Thyroid gland (tissue), 4 donors: ENCODE measurements at regions not wholly inside any gene's neighbourhood (a gene's known extent, or its start where the extent isn't known, plus 50 kb on each side); places are given as distances from the start of the nearest gene placed in this dataset.

Source experiments
- DNase-seq, 2 donors: peaks; one replicate each; pipeline ENCODE4 v3.0.0-alpha.2; 2019
- H3K27ac ChIP-seq, 3 donors: fragments of 200-600 bp; sonication (generic); 1 replicate in 2 of 3; 2 replicates in 1 of 3; pipeline ENCODE4 v1.5.1; 2016 to 2019; ENCODE audit warnings: mild to moderate bottlenecking in 1 of 3, moderate library complexity in 1 of 3
- H3K27me3 ChIP-seq: fragments of 200-600 bp; sonication (generic); one replicate; pipeline ENCODE4 v1.5.1; 2019
- H3K36me3 ChIP-seq, 2 donors: fragments of 200-600 bp; sonication (generic); one replicate each; pipeline ENCODE4 v1.5.1; 2016 to 2019
- H3K4me1 ChIP-seq, 2 donors: fragments of 200-600 bp; sonication (generic); one replicate each; pipeline ENCODE4 v1.5.1; 2017 to 2019
- H3K4me3 ChIP-seq, 3 donors: fragments of 200-600 bp; sonication (generic); replicated peaks in 1 of 3; 1 replicate in 2 of 3; 2 replicates in 1 of 3; pipeline ENCODE4 v1.5.1; 2016; ENCODE audit warnings: mild to moderate bottlenecking in 1 of 3
- H3K9me3 ChIP-seq: fragments of 200-600 bp; sonication (generic); one replicate; pipeline ENCODE4 v1.5.1; 2017
- CTCF ChIP-seq, 6 experiments: fragments of 200-600 bp in 3 of 6; fragments of 450-650 bp in 3 of 6; sonication (generic) in 3 of 6; IDR thresholded peaks; one replicate each; pipeline ENCODE4 v1.5.1; 2016 to 2019; ENCODE audit warnings: antibody characterized with exemption in 6 of 6, mild to moderate bottlenecking in 2 of 6, inconsistent platforms in 1 of 6, moderate library complexity in 1 of 6
- POLR2A ChIP-seq, 2 donors: fragments of 450-650 bp; IDR thresholded peaks; one replicate each; pipeline ENCODE4 v1.6.1; 2017; ENCODE audit warnings: antibody characterized with exemption in 2 of 2, mild to moderate bottlenecking in 2 of 2, moderate library complexity in 1 of 2
- WGBS, 2 donors: methylation state at CpG; one replicate each; pipeline ENCODE4 v1.1.5; 2017; 5-methylcytosine and 5-hydroxymethylcytosine counted together
- intact Hi-C: fragments of 100-400 bp; cut with DNase I; formaldehyde crosslinking; loops from one replicate; pipeline ENCODE4 v1.15.1; 2023

- intact Hi-C loops, result no loop called here
- WGBS, 2 donors, result 89 to 91% methylated on average over 5 of the region's 5 CpGs
Observed at GRCh38 chr2:6281524-6281923, 584.2 kb downstream of the CMPK2 start.

GRCh38 chr2:6283259-6283658 is 582.4 kb downstream of the CMPK2 start:
- no peaks in the 10 kb centered on the region for H3K9me3 ChIP-seq
- no peaks in the 10 kb centered on the region for H3K27me3 ChIP-seq
- no peak overlapping the region for H3K27ac ChIP-seq
- TF ChIP-seq POLR2A (IDR thresholded peaks at IDR 0.05) (no peak), CTCF (IDR thresholded peaks at IDR 0.05) (no peak)
- no peak overlapping the region for H3K4me3 ChIP-seq
- no peaks in the 10 kb centered on the region for H3K36me3 ChIP-seq
- WGBS, 2 donors, result 76 to 82% methylated on average over 24 of the region's 24 CpGs
- no peaks in the 10 kb centered on the region for H3K4me1 ChIP-seq
- DNase-seq, result no peak
- intact Hi-C loops, result no loop called here

More at GRCh38 chr2:6281524-6281923, 584.2 kb downstream of the CMPK2 start:
- H3K36me3 ChIP-seq, result no peaks in the 10 kb centered on the region
- H3K27ac ChIP-seq, result no peak overlapping the region
- no peak overlapping the region for H3K4me3 ChIP-seq
- no peaks in the 10 kb centered on the region for H3K4me1 ChIP-seq
- no peak for DNase-seq
- no peaks in the 10 kb centered on the region for H3K27me3 ChIP-seq
- TF ChIP-seq CTCF (IDR thresholded peaks at IDR 0.05), result no peak
- no peak for TF ChIP-seq POLR2A (IDR thresholded peaks at IDR 0.05)
- no peaks in the 10 kb centered on the region for H3K9me3 ChIP-seq

DNA sequence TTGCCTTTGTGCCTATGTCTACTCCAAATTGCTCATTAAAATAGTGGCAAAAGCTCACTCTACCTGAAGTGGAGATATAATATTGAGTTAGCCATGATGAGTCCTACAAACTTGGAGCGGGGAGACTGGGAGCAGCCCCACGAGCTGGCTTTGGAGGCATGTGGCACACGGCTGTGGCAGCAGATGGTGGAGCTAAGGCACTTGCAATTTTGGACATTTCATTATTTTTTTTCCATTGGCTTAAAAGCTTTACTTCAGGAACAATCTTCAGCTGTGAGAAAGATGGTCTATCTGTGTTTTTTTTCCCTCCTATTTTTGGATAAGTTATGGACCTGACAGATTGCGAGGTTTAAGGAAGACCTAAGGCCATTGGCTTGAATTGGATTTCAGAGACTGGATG is 578.3 kb downstream of the CMPK2 start:
- no peak overlapping the region for H3K27ac ChIP-seq
- no peak overlapping the region for H3K4me3 ChIP-seq
- H3K9me3 ChIP-seq, result no peaks in the 10 kb centered on the region
- WGBS, 2 donors, result 93 to 98% methylated on average over 4 of the region's 4 CpGs
- intact Hi-C loops, result no loop called here
- H3K36me3 ChIP-seq, result no peaks in the 10 kb centered on the region
- peaks cover 12 to 16% of the 10 kb centered on the region in 2 donors for H3K4me1 ChIP-seq
- no peak for DNase-seq
- no peaks in the 10 kb centered on the region for H3K27me3 ChIP-seq
- no peak for TF ChIP-seq POLR2A (IDR thresholded peaks at IDR 0.05)
- no peak for TF ChIP-seq CTCF (IDR thresholded peaks at IDR 0.05)

GRCh38 chr2:6288791-6289190 is 576.9 kb downstream of the CMPK2 start:
- no peak overlapping the region for H3K4me3 ChIP-seq
- TF ChIP-seq POLR2A (IDR thresholded peaks at IDR 0.05), result no peak
- H3K27me3 ChIP-seq, result no peaks in the 10 kb centered on the region
- intact Hi-C loops, result no loop called here
- H3K9me3 ChIP-seq, result no peaks in the 10 kb centered on the region
- peaks cover 12 to 16% of the 10 kb centered on the region in 2 donors for H3K4me1 ChIP-seq
- H3K27ac ChIP-seq, result no peak overlapping the region
- DNase-seq, result no peak
- H3K36me3 ChIP-seq, result no peaks in the 10 kb centered on the region

GRCh38 chr2:6290217-6291015 is 575.3 kb downstream of the CMPK2 start:
- whole genome bisulfite sequencing, 2 donors, result 68 to 79% methylated on average over 7 to 9 of the region's 9 CpGs
- Histone ChIP-seq H3K27me3 (no peaks in the 10 kb centered on the region), H3K4me1 (peaks cover 12 to 16% of the 10 kb centered on the region in 2 donors), H3K9me3 (no peaks in the 10 kb centered on the region), H3K27ac (no peak overlapping the region), H3K36me3 (no peaks in the 10 kb centered on the region), H3K4me3 (no peak overlapping the region)
- peak; percentile 43 to 66 for DNase-seq
- intact Hi-C loops, result no loop called here
- TF ChIP-seq POLR2A (IDR thresholded peaks at IDR 0.05) (no peak), CTCF (IDR thresholded peaks at IDR 0.05) (no peak)
